Stimulated activated naive CD4-positive, alpha-beta T cell treated with Interleukin-2 at 50 U/mL for 16 hours (primary cell): ENCODE measurements at regions not wholly inside any gene's neighbourhood (a gene's known extent, or its start where the extent isn't known, plus 50 kb on each side); places are given as distances from the start of the nearest gene placed in this dataset.

Experiments
- DNase-seq: peaks from one replicate; lab custom pipeline; 2025; lab: John Stamatoyannopoulos, UW

- DNase-seq = no peak
Measured at GRCh38 chr13:29996316-29996715, 145.9 kb upstream of the UBL3 start.

DNA sequence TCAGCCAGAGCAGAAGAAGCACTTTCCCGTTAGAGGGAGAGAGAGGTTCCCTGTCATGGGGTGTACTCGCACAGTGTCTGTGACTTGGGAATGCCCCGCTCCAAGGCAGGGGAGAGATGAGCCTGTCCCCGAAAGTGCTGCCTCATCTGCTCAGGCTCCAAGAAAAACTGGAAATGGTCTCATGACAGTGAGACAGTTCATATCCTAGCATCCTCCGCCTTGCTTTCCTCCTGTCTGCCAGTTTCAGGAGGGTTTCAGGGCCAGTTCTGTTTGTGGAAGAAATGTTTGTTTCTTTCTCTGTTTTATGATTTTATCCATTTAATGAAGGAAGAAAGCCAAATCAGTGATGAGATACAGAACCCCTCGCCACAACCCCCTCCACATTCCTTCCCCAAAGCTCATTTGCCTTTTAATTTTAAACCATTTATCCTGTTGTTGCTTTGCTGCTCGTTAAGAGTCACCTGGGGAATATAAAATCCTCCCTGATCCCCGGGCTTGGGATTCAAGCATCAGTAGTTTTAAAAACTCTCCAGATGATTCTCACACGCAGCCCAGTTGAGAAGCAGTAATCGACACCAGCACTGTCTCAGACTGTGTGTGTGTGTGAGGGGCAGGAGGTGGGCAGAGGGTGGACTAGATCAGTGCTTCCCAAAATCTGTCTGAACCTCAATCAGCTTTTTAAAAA, 144.6 kb upstream of the UBL3 start:
- no peak for DNase-seq

- no peak for DNase-seq
Measured at GRCh38 chr13:29993716-29994488, 143.5 kb upstream of the UBL3 start.

GRCh38 chr13:29993196-29993595, 142.8 kb upstream of the UBL3 start:
- DNase-seq = no peak

GRCh38 chr13:29991343-29991742, 140.9 kb upstream of the UBL3 start:
- DNase-seq = no peak

- no peak for DNase-seq
Measured at GRCh38 chr13:29987340-29987739, 136.9 kb upstream of the UBL3 start.

DNA sequence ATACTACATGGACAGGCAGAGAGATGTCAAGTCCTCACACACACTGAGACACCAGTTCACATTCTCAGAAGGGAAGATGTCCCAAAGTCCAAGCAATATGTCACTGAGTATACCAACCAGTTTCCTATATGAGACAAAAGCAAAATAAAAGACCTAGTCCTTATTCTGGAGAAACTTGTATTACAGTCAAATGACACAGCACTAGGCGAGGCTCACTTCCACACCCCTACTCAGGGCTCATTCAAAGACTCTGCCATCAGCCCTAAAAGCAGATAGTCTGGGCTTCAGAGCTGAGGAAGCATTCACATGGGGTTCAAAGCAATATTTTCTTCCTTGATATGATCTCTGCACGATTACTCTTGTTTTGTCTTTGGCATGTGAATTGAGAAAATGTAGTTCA, 129.9 kb upstream of the UBL3 start:
- no peak for DNase-seq

DNA sequence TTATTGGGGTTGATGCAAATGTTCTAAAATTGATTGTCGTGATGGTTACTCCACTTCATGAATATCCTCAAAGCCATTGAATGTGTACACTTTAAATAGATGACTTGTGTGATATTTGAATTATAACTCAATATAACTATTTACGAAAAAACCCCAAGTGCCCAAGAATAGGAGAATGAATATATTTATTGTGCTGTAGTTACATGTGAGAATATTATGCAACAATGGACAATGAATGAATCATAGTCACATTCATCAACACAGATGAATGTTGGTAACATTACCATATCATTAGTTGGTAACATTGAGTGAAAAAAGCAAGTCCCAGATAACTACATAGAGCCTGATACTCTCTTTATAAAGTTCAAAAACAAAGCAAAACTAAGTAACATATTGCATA, 127.8 kb upstream of the UBL3 start:
- no peak for DNase-seq

- DNase-seq = no peak
Measured at GRCh38 chr13:29977476-29978120, 127.2 kb upstream of the UBL3 start.

- no peak for DNase-seq
Measured at GRCh38 chr13:29976535-29976934, 126.1 kb upstream of the UBL3 start.

GRCh38 chr13:29975283-29975682, 124.9 kb upstream of the UBL3 start:
- DNase-seq = no peak

DNA sequence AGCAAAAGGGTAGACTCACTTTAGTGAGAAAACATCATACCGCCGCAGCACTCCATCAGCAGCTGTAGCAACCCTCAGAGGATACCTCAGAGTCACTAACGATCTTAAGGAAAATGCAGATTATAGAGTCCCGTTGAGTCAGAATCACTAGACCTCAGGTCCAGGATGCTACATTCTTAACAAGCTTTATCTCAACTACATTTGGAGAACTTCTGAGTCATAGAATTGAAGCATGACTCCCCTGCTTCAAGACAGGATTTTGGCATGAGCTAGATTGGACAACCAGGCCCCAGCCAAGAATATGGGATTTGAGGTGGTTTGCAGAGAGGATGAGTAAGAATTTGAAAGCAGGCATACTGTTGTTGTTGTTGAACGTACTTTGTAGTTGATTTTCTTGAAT, 118.9 kb upstream of the UBL3 start:
- DNase-seq = no peak

DNA sequence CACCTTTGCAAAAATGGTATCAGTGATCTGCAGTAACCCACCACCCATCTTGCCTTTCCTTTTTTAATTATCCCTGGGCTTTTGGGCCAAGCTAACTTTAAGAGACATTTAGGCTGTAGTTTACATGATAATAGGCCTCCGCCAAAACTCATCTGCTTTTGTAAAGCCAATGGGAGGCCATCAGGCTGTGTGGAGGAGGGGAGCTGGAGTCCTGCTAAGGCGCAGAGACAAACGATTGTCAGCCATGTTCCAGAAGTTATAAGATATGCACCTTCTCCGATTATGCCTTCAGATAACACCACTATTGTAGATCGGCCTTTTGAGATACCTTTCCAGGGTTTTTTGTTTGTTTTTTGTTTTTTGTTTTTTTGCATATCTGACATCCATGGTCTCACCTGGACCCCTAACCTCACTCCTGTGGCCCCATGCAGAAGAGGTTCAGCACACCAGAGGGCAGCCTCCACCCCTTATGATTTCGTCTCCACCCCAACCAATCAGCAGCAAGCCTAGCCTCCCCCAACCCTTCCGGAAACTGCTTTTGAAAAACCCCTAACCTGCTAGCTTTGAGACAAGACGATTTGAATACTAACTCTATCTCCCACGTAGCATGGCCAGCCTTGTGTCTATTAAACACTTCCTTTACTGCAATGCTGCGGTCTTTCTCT, 113.9 kb upstream of the UBL3 start:
- no peak for DNase-seq

GRCh38 chr13:29963089-29963488, 112.7 kb upstream of the UBL3 start:
- DNase-seq = no peak

- no peak for DNase-seq
Measured at GRCh38 chr13:29961036-29961670, 110.7 kb upstream of the UBL3 start.

DNA sequence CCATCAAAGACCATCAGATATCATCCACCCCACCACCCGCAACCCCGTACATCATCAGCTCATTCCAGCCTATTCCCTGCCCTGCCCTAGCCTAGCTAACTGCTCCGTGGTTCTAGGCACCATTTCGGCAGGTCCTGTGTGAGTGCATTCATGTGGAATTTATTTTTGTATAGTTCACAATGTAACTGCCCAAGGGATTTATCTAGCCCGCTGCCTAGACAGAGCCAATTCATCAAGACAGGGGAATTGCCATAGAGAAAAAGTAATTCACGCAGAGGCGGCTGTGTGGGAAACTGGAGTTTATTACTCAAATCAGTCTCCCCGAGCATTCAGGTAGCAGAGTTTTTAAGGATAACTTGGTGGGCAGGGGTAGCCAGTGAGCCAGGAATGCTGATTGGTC, 109.2 kb upstream of the UBL3 start:
- no peak for DNase-seq

- DNase-seq = no peak
Measured at GRCh38 chr13:29959086-29959485, 108.7 kb upstream of the UBL3 start.

- DNase-seq = no peak
Measured at GRCh38 chr13:29958476-29958875, 108.1 kb upstream of the UBL3 start.

- no peak for DNase-seq
Measured at GRCh38 chr13:29957320-29957719, 106.9 kb upstream of the UBL3 start.

DNA sequence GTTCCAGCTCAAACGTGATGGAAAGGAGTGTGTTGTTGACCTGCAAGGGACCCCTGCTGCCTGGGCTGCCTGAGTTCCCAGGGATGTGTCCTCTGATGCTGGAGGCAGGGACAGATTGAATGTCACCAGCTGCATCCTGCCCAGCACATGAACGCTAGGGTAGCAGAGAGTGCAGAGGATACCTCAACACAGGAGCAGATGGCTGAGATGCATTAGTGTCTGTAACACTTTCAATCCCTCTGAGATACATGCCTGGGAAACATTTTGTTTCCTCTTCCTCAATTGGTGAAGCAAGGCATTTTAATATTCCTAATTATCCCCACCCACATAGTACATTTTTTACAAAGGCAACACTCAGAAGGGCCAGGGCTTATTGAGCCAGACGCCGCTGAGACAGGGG, 106.4 kb upstream of the UBL3 start:
- no peak for DNase-seq

- DNase-seq = no peak
Measured at GRCh38 chr13:29955137-29955650, 104.8 kb upstream of the UBL3 start.
